ENCODE measurements at regions not wholly inside any gene's neighbourhood (a gene's known extent, or its start where the extent isn't known, plus 50 kb on each side); places are given as distances from the start of the nearest gene placed in this dataset.

- no peak for DNase-seq (ENCODE audit: low read depth in 3 of 3, low spot score in 2 of 3)
Measured at GRCh38 chr20:6831461-6831860, 64.0 kb downstream of the BMP2 start.

GRCh38 chr20:6832811-6833210, 65.3 kb downstream of the BMP2 start:
- no peak for DNase-seq (ENCODE audit: low read depth in 3 of 3, low spot score in 2 of 3)

DNA sequence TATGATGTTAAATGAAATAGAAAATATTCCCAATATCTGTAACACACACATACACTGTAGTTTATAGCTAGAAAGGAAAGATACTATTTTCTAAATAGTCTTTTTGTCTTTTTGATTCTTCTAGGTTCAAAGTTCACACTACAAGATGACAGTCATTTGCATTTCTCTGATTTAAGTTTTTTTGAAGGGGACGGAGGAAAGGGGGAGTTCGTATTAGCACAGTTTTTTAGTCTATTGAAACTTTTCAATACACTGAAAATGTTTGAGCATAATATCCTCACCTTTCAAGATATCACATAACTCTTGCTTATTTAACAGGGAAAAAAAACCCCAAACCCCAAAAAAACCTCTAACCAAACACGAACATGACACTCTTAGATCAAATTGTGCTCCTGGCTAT, 68.1 kb downstream of the BMP2 start:
- no peak for DNase-seq (ENCODE audit: low read depth in 3 of 3, low spot score in 2 of 3)

- no peak for DNase-seq (ENCODE audit: low read depth in 3 of 3, low spot score in 2 of 3)
Measured at GRCh38 chr20:6836821-6837374, 69.4 kb downstream of the BMP2 start.

GRCh38 chr20:6837730-6838129, 70.2 kb downstream of the BMP2 start:
- DNase-seq (ENCODE audit: low read depth in 3 of 3, low spot score in 2 of 3) = no peak

DNA sequence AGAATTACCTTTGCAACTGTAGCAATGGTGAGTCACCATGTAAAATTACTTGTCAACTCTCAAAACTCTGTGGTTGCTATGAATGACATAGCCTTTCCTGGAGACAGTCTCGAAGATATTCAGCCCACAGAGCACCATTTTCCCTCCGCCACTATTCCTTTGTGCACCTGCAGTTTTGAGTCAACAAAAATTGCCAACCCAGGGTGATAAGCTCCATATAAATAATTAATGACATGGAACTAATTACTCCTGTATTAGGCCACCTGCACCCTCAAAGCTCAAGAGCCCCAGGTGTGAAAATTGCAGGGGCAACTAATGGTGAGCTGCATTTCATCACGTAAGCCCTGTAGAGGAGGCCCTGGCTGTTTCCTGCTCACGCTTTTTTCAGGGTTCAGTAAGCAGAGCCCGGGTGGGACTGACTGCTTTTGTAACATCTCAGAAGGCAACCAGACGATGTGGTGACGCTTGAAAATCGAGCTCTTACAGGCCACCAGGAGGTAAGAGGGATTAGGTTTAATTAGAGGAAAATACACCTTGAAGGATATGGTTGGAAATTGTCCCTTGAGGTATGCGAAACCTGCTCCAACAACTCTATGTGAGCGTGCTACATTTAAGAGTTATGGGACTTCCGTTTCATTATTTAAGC, 70.8 kb downstream of the BMP2 start:
- peak in 2 of 3 donors; percentile 15 to 23 for DNase-seq (ENCODE audit: low read depth in 3 of 3, low spot score in 2 of 3)

- no peak for DNase-seq (ENCODE audit: low read depth in 3 of 3, low spot score in 2 of 3)
Measured at GRCh38 chr20:6841128-6841527, 73.6 kb downstream of the BMP2 start.

DNA sequence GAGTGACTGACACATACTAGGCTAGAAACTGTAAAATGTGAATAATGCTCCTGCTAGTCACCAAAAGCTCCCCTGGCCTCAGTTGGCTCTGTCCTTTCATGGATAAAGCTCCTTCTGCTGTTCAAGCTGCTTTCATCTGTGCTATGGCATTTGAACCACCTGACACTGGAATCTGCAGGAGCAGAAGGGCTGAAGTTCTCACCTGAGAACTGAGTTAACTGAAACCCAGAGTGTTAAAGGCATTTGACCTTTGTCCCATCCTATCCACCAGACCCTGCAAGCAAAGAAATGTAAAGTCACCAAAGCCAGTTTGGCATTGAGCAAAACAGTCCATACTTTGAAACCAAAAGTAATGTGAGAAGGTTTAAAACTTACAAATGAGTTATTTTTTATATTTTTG, 77.7 kb downstream of the BMP2 start:
- DNase-seq (ENCODE audit: low read depth in 3 of 3, low spot score in 2 of 3) = no peak

DNA sequence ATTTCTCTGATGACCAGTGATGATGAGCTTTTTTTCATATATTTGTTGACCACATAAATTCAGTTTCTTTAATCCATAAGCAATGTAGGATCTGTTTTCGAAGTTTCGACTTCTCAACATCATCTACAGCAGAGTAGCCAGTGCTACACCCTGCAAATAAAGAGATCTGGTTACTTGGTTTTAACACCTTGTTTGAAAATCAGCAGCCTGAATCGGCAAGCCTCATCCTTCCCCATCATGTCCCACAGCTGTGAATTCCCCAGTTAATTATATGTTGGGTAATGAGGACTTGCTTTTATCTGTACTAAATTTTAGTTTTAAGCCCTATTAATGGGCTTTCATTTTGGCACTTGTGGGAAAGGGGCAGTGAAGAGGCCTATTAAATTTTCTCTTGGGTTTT, 80.6 kb downstream of the BMP2 start:
- DNase-seq (ENCODE audit: low read depth in 3 of 3, low spot score in 2 of 3) = no peak

DNA sequence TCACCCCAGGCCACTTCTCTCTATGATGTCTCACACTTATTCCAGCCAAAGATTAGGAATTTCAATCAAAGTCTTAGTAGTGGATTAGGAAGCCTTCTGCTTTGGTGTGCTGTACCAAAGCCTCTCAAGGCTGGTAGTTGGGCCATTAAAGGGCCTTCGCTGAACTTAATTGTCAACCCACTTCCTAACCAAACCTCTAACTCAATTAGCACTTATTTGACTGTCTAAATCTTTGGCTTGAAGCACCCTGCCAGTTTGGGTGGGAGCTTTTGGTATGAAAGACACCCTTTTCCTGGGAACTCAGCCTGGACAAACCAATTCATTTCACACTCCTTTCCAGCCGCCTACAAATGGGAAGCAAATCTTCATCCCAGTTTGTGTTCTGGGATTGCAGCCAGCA, 81.5 kb downstream of the BMP2 start:
- no peak for DNase-seq (ENCODE audit: low read depth in 3 of 3, low spot score in 2 of 3)

- DNase-seq (ENCODE audit: low read depth in 3 of 3, low spot score in 2 of 3) = no peak
Measured at GRCh38 chr20:6851136-6851535, 83.7 kb downstream of the BMP2 start.

- DNase-seq (ENCODE audit: low read depth in 3 of 3, low spot score in 2 of 3) = no peak
Measured at GRCh38 chr20:6852478-6852877, 85.0 kb downstream of the BMP2 start.

- DNase-seq (ENCODE audit: low read depth in 3 of 3, low spot score in 2 of 3) = no peak
Measured at GRCh38 chr20:6855104-6855503, 87.6 kb downstream of the BMP2 start.

- DNase-seq (ENCODE audit: low read depth in 3 of 3, low spot score in 2 of 3) = no peak
Measured at GRCh38 chr20:6855796-6856195, 88.3 kb downstream of the BMP2 start.

GRCh38 chr20:6857927-6858326, 90.4 kb downstream of the BMP2 start:
- DNase-seq (ENCODE audit: low read depth in 3 of 3, low spot score in 2 of 3) = no peak

GRCh38 chr20:6863355-6863754, 95.9 kb downstream of the BMP2 start:
- no peak for DNase-seq (ENCODE audit: low read depth in 3 of 3, low spot score in 2 of 3)

GRCh38 chr20:6863798-6864201, 96.3 kb downstream of the BMP2 start:
- DNase-seq (ENCODE audit: low read depth in 3 of 3, low spot score in 2 of 3) = no peak

DNA sequence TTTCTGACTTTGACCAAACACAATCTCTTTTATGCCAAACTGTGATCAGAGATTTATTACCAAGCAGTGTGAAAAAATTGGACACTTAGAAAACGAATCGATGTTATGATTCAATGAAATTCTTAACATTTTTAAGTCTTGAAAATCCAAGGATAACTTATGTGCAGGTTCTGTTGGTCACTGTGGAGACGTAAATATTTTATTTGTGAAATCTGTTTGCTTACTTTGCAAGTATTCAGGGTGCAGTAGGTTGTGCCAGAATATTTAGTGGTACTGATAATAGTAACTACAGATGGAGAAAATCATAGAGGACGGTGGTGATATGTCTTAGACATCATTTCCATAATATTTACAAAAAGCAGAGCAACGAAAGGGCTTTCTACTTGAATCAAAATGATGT, 97.3 kb downstream of the BMP2 start:
- DNase-seq (ENCODE audit: low read depth in 3 of 3, low spot score in 2 of 3) = no peak

- no peak for DNase-seq (ENCODE audit: low read depth in 3 of 3, low spot score in 2 of 3)
Measured at GRCh38 chr20:6866741-6867140, 99.3 kb downstream of the BMP2 start.

- no peak for DNase-seq (ENCODE audit: low read depth in 3 of 3, low spot score in 2 of 3)
Measured at GRCh38 chr20:6868861-6869260, 101.4 kb downstream of the BMP2 start.

GRCh38 chr20:6870559-6870958, 103.1 kb downstream of the BMP2 start:
- no peak for DNase-seq (ENCODE audit: low read depth in 3 of 3, low spot score in 2 of 3)

DNA sequence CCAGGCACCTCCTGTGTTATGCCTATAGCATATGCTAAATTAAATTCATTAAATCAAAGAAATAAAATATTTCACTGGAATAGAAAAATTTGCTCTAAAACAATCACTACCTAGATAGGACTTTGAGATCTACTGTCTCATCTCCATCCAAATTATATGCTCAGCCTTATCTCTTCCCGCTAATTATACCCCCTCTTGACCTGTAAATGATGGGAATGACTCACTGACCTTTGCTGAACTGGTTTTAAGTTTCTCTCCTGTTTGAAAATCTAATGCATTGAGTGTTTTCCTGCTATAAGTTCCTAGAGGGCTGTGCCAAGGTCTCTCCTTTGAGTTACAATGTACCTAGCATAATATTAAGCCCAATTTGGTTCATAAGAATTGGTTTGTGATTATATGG, 110.1 kb downstream of the BMP2 start:
- DNase-seq (ENCODE audit: low read depth in 3 of 3, low spot score in 2 of 3) = no peak
